C4-2B (cell line): ENCODE measurements at regions not wholly inside any gene's neighbourhood (a gene's known extent, or its start where the extent isn't known, plus 50 kb on each side); places are given as distances from the start of the nearest gene placed in this dataset.

Experiments
- H3K27ac ChIP-seq: fragments of 450-650 bp; 2 replicates; pipeline ENCODE4 v1.5.1; 2017
- CTCF ChIP-seq: fragments of 450-650 bp; conservative IDR thresholded peaks from 2 replicates; pipeline ENCODE4 v1.5.1; 2017; ENCODE audit warnings: mild to moderate bottlenecking
- ZFX ChIP-seq: fragments of 450-650 bp; IDR thresholded peaks from 2 replicates; pipeline ENCODE4 v1.6.1; 2017

- H3K27ac ChIP-seq: no peak overlapping the region
- no peak for TF ChIP-seq CTCF
- TF ChIP-seq ZFX: no peak
These were observed 55.0 kb downstream of the FOXA2 start for GRCh38 chr20:22529150-22530019.

- no peak overlapping the region for H3K27ac ChIP-seq
- no peak for TF ChIP-seq CTCF
- TF ChIP-seq ZFX: no peak
These were observed 57.8 kb downstream of the FOXA2 start for GRCh38 chr20:22526512-22527012.

GRCh38 chr20:22525821-22526220 lies 58.6 kb downstream of the FOXA2 start:
- H3K27ac ChIP-seq: no peak overlapping the region
- TF ChIP-seq ZFX: no peak
- no peak for TF ChIP-seq CTCF

- H3K27ac ChIP-seq: no peak overlapping the region
- TF ChIP-seq ZFX (no peak), CTCF (no peak)
These were observed 59.1 kb downstream of the FOXA2 start for GRCh38 chr20:22525069-22525820.

- TF ChIP-seq CTCF (no peak), ZFX (no peak)
- no peak overlapping the region for H3K27ac ChIP-seq
These were observed 59.9 kb downstream of the FOXA2 start for GRCh38 chr20:22524393-22525015.

- H3K27ac ChIP-seq: no peak overlapping the region
- TF ChIP-seq CTCF: no peak
- TF ChIP-seq ZFX: no peak
These were observed 60.6 kb downstream of the FOXA2 start for GRCh38 chr20:22523499-22524392.
